WERI-Rb-1 (cell line): ENCODE measurements at regions not wholly inside any gene's neighbourhood (a gene's known extent, or its start where the extent isn't known, plus 50 kb on each side); places are given as distances from the start of the nearest gene placed in this dataset.

Source experiments
- DNase-seq: peaks from one replicate; pipeline ENCODE4 v3.0.0-alpha.2; 2020
- H3K27ac ChIP-seq: fragments of 250-450 bp; sonication (Bioruptor Pico); 2 replicates; pipeline ENCODE4 v1.5.1; 2020; ENCODE audit warnings: mild to moderate bottlenecking, moderate library complexity
- H3K27me3 ChIP-seq: fragments of 250-450 bp; sonication (Bioruptor Pico); 2 replicates; pipeline ENCODE4 v1.5.1; 2021; ENCODE audit warnings: mild to moderate bottlenecking, low read depth, moderate library complexity; ENCODE audit not compliant: insufficient read depth, severe bottlenecking
- H3K36me3 ChIP-seq: fragments of 250-450 bp; sonication (Bioruptor Pico); 2 replicates; pipeline ENCODE4 v1.5.1; 2020; ENCODE audit warnings: mild to moderate bottlenecking, moderate library complexity
- H3K4me3 ChIP-seq: 2 replicates; pipeline ENCODE4 v1.5.1; 2011; ENCODE audit warnings: low read depth, mild to moderate bottlenecking, control low read depth, low read length
- H3K9me3 ChIP-seq: fragments of 250-450 bp; sonication (Bioruptor Pico); 2 replicates; pipeline ENCODE4 v1.5.1; 2021; ENCODE audit warnings: mild to moderate bottlenecking, moderate library complexity; ENCODE audit not compliant: severe bottlenecking
- TF ChIP-seq, protein P1 (sequence below): IDR thresholded peaks from 2 replicates; pipeline ENCODE4 v1.5.1; 2011; ENCODE audit warnings: low read depth, mild to moderate bottlenecking, control low read depth, inconsistent platforms, low read length

DNA sequence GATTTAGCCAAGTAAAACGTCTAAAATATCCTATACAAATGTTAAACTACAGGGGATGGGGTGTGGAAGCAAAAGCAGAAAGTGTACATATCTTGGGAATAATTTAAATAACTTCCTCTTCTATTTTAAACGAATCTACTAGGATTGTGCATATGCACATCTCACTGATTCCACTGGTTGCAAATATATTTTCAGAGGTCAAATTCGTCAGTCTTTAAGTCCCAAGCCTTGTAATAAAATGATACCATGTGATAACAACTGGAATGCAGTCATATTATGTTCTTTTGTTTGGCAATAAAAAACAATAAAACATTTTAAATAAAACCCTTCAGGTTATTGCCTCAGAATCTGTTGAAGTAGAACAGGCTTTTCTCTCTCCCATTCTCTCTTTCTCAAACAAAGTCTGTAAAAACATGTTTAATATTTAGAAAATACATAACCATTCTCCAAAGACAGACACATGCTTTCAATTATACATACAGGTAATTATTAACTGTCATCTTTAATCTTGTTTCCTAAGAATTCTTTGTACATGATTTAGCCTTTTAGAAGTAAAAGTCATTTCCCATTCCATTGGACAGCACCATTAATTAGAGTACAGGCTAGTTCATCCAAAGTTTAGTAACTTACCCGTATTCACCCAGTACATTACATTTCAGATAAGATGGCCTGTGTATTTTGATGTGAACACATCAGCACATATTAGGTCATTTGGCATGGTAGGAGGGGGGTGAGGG is 421.1 kb downstream of the PCDH7 start:
- TF ChIP-seq, protein P1, sequence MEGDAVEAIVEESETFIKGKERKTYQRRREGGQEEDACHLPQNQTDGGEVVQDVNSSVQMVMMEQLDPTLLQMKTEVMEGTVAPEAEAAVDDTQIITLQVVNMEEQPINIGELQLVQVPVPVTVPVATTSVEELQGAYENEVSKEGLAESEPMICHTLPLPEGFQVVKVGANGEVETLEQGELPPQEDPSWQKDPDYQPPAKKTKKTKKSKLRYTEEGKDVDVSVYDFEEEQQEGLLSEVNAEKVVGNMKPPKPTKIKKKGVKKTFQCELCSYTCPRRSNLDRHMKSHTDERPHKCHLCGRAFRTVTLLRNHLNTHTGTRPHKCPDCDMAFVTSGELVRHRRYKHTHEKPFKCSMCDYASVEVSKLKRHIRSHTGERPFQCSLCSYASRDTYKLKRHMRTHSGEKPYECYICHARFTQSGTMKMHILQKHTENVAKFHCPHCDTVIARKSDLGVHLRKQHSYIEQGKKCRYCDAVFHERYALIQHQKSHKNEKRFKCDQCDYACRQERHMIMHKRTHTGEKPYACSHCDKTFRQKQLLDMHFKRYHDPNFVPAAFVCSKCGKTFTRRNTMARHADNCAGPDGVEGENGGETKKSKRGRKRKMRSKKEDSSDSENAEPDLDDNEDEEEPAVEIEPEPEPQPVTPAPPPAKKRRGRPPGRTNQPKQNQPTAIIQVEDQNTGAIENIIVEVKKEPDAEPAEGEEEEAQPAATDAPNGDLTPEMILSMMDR, result no peak
- Histone ChIP-seq H3K4me3 (no peak overlapping the region), H3K27ac (no peak overlapping the region), H3K9me3 (no peaks in the 10 kb centered on the region), H3K27me3 (no peaks in the 10 kb centered on the region), H3K36me3 (no peaks in the 10 kb centered on the region)
- DNase-seq, result no peak

DNA sequence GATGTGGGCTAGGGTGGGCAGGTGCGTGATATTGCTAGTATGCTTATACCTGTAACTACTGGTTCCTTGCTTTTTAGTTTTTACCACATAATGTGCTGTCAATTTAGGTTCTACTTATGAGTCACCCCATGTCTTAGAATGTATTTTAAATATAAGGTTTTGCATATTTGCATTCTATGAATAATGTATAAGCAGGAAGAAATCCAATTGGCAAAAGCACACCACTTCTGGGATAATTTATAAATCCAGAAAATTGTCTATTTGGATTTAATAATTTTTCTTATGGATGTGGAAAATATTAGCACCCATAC is 421.6 kb downstream of the PCDH7 start:
- Histone ChIP-seq H3K4me3 (no peak overlapping the region), H3K27me3 (no peaks in the 10 kb centered on the region), H3K9me3 (no peaks in the 10 kb centered on the region), H3K36me3 (no peaks in the 10 kb centered on the region), H3K27ac (no peak overlapping the region)
- TF ChIP-seq, protein P1, result no peak
- no peak for DNase-seq

DNA sequence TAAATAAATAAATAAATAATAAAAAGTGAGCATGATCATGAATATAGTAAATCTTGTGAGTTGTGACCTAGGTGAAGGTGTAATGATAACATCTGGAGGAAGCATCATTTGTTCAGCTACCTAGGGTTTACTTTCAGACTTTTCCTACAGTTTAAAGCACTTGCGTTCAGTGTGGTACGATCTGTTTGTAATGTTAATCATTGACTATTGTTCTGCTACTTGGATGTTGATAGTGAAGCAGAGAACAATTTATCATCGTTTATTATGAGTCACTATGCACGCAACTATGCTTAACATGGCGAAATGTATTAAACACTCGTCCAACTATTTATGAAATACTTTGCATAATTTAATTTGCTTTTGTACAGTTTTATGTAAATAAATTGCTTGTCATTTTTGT is 426.2 kb downstream of the PCDH7 start:
- no peaks in the 10 kb centered on the region for H3K36me3 ChIP-seq
- H3K4me3 ChIP-seq, result no peak overlapping the region
- H3K27ac ChIP-seq, result no peak overlapping the region
- TF ChIP-seq, protein P1, result no peak
- no peak for DNase-seq
- no peaks in the 10 kb centered on the region for H3K27me3 ChIP-seq
- H3K9me3 ChIP-seq, result no peaks in the 10 kb centered on the region

DNA sequence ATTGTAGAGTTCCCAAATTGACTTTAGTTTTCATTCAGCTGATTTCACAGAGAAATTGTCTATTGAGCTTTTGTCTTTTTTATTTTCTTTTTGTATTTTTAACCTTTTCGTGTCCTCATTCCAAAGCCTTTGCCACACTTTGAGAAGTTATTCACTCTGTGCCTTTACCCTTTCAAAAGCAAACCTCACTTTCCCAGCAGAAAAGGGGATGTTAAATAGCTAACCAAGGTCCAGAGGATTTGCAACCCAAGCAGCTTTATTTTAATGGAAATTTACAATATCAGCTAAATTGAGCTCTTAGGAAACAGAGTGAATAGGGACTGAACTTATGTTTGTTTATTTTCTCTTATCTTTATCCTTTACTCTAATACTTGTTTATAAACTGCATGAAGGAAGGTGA is 428.8 kb downstream of the PCDH7 start:
- H3K4me3 ChIP-seq, result no peak overlapping the region
- DNase-seq, result no peak
- H3K27me3 ChIP-seq, result no peaks in the 10 kb centered on the region
- TF ChIP-seq, protein P1, result no peak
- no peak overlapping the region for H3K27ac ChIP-seq
- no peaks in the 10 kb centered on the region for H3K9me3 ChIP-seq
- no peaks in the 10 kb centered on the region for H3K36me3 ChIP-seq

DNA sequence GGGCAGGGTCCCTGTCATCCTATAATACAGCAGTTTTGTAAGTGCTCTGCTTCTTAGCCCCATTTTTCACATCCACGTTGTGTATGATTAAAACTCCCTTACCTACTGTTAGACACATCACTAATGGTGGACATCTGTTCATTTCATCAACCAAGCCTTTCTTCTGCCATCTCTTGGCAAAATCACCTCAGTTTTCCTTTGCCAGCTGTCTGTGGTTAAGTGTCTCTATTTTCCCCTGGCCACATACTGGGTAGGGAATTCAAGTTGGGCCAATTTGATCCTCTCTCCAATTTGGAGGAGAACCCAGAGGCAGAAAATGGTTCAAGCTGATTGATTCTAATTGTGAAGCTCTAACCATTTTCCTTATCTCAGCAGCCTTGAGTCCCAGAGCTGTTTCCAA is 436.1 kb downstream of the PCDH7 start:
- Histone ChIP-seq H3K9me3 (no peaks in the 10 kb centered on the region), H3K27me3 (no peaks in the 10 kb centered on the region)
- no peak for DNase-seq

More for the DNA sequence above, 436.1 kb downstream of the PCDH7 start:
- Histone ChIP-seq H3K36me3 (no peaks in the 10 kb centered on the region), H3K4me3 (no peak overlapping the region), H3K27ac (no peak overlapping the region)
- TF ChIP-seq, protein P1, result no peak
